Suppressor macrophage treated with lipopolysaccharide for 1 hour (primary cell): ENCODE measurements at regions not wholly inside any gene's neighbourhood (a gene's known extent, or its start where the extent isn't known, plus 50 kb on each side); places are given as distances from the start of the nearest gene placed in this dataset.
"Not testable (repeated sequence)": the region's sequence is repeated elsewhere in the genome, so short reads cannot be mapped to it uniquely, and the experiment has no call there.

ENCODE experiments used
- DNase-seq, 3 donors: peaks; one replicate each; pipeline ENCODE4 v3.0.0-alpha.2; 2020 to 2022

DNA sequence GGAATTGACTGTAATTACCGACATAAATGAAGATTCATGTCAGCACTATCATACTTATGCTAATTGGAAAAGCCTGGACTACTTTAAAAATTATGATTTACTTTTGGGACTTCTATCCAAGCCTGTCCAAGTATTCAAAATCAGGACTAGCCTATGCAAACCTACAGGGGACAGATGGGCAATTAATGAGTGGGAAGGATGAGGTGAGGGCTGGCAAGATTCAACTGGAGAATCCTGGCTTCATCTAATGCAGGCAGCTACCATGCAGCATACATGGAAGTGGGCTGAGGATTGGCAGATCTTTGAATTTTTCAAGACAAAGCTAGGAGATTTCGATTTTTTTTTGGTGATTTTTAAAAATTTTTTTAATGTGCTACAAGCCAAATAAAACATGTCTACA lies 532.6 kb downstream of the CSNK1G3 start:
- DNase-seq: no peak

DNA sequence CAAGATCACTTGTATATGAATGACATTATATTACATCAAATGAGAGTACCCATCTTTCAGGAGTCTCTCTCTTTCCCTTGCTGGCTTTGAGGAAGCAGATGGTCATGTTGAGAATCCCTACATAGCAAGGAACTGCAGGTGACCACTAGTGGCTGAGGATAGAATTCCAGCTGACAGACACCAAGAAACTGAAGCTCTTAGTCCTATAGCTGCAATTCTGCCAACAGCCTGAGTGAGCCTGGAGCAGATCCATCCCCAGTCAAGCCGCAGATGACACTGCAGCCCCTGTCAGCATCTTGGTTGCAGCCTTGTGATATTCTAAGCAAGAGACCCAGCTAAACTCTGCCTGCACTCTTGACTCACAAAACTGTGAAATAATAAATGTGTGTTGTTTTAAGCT lies 531.5 kb downstream of the CSNK1G3 start:
- no peak for DNase-seq

DNA sequence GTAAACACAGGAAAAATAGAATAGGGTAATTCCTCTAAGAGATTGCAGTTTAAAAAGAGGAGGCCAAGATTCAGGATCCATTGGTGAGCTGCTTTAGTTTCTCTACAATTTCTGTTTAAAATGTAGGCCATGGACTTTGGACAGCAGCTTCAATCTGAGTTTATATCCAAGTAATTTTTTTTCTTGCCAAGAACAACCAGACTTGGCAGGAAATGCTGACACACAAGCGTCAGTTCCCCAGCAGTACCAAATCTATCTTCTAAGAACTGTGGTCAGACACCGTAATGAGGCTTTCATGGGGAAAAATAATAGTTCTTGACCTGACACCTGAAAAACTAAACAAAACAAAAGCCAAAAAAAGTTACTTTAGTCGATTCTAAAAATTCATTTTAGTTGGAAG lies 528.8 kb downstream of the CSNK1G3 start:
- no peak for DNase-seq

DNA sequence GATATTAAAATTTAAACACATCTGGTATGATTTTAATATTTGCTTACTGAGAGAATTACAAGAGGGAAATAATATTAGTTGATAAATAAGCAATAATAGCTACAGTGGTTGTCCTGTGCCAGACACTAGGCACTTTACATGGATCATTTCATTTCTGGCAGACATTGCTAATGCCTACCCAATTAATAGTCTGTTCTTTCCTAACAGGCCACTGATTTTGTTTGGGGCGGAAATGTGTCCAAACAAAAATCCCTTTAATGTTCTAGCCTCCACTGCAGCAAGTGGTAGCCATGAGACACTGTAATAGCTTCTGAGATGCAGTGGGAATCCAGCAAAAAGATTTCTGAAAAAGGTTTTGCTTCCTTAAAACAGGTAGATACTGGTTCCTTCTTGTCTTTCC lies 527.4 kb downstream of the CSNK1G3 start:
- no peak for DNase-seq

DNA sequence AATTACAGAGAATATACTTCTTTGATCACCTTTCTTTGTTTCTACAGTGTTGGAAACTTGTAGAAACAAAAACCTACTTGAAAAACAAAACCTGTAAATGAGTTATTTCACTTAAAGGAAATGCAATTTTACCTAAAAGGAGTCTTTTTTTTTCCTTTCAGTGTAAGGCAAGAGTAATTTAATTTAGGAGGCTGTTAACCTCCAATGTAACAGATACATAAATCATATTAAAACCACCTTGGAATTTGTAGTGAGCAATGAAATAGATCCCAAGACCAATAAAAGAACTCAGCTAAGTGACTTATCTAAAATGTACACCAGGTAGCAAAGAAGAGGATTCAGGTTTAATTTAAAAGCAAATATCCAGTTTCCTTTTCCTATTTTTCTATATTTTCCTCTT lies 524.8 kb downstream of the CSNK1G3 start:
- DNase-seq: no peak

DNA sequence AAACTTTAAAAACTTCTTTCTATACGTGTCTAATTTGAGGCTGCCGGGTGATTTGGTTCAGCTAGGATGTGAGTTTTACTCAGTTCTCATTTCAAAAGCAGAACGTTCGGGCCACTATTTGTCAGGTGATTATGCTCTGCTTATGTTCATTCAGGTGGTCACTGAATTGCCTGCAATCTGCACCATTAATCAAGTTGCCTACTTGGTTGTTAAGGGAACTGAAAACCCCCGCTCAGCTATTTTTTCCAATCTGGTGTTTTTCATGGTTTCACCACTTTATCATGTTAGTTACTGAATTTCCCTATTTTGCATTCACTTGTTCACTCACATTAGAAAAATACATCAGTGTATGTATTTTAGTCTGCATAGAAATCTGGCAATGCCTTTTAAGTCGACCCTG lies 523.0 kb downstream of the CSNK1G3 start:
- peak; percentile 10 to 22 (median 21) for DNase-seq

DNA sequence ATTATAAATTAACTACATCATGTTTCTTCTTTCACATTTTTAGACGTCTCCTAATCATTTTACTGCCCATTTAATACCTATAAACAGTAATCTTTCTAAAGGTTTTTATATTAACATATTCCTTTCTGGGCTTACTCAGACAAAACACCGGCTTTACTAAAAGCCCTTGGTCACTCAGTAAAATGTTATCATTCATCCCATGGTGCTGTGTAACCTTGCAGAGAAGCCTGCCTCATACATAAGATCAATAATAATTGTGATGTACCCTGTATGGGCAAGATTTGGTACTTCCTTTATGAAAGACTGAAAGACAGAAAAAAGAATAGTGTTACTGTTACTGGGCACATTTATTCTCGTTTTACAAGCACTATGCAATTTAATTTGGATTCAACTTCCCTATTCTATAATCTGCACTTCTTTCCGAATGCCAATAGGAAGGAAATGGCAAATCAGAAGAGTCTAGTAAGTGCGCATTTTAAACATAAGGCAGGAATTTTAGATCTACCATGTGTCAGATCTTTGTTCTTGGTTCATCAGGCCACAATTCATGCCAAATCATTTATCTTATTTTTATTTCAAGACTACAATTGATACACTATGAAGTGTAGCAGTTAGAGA lies 522.2 kb downstream of the CSNK1G3 start:
- peak in 2 of 3 donors; percentile 9 to 21 for DNase-seq

DNA sequence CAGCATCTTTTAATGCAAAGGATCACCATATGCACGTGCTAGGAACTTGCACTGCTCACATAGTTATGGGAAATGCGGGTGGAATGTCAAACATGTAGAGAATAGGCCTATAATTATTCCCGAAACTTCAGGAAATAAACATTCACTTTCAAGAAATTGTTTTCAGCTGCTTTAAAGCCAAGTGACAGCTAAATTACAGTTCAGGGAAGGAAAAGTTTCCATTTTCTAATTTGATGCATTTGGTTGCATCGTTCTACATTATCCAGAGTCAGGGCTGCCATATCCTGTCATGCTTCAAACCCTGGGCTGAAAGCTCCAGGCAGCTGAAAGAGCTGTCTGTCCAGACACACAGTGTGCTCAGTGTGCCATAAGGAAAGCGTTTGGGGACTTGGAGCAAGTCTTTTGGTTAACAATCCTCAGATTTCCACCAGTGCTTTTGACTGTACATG lies 518.1 kb downstream of the CSNK1G3 start:
- DNase-seq: no peak

DNA sequence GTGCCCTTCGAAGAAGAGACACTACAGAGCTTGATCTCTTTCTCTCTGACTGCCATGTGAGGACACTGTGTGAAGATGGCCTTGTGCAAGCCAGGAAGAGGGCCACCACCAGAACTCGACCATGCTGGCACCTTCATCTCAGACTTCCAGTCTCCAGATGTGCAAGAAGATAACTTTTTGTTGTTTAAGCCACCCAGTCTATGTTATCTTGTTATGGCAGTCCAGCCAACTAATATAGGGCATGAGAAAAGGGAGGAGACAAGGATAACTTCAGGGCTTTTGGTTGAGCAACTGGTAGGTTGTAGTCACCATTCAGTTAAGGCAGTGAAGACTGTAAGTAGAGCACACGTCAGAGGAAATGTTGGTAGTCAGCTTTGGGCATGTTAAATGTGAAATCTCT lies 515.5 kb downstream of the CSNK1G3 start:
- no peak for DNase-seq

DNA sequence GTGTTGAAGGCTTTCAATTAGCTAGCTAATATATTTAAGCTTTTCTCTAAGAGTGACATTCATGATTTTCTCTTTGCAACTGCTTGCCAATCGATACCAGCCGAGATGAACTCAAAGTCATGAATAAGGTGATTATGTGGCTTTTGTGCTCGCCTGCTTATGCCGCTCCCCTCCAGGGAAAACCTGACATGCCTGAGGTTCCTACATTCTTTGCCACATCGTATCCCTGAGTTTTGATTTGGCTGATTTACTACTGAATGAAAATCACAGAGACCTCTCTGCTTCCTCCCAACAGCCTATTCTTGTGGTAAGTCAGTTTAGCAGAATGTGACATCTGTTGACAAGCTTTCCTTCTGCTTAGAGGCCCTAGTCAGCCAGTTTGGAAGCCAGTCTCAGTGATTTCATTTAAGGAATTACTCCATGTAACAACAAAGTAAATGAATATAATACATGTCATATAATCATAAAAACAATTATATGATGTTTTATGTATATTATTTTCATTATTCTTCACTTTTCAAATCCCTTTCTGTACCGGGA lies 513.4 kb downstream of the CSNK1G3 start:
- no peak for DNase-seq

DNA sequence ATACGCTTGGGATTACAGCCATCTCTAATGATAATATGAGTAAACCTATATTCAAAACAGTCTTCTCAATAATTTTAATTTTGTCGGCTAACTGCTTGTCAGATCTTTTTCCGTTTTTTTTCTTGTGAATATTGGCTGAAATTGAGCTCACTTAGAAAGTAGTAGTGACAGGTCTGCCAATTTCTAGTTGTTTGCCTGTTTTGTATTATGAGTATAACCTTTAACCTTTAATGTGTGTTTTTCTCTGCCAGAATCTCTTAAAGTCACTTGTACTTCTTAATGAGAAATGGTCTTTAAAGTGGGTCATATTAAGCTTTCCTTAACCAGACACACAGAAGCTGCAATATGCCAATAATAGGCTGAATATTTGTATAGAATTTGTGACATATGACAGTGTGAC lies 511.0 kb downstream of the CSNK1G3 start:
- no peak for DNase-seq

DNA sequence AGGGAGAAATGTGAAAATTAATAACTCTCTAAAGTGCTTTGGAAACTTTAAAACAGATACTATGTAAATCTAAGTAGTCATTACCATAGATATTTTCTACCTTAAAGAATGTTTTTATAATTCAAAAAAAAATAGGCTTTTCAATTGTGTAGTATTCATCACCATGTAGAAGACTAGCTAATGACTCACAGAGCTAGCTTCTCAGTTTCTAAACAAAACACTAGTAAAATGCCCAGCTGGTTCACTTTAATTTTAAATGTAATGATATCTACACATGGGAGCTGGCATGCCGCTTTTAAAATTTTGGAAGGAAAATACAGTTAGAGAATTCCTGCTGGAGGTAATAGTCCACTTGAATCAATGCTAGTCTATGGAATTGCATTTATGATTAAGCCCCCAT lies 509.8 kb downstream of the CSNK1G3 start:
- DNase-seq: no peak

DNA sequence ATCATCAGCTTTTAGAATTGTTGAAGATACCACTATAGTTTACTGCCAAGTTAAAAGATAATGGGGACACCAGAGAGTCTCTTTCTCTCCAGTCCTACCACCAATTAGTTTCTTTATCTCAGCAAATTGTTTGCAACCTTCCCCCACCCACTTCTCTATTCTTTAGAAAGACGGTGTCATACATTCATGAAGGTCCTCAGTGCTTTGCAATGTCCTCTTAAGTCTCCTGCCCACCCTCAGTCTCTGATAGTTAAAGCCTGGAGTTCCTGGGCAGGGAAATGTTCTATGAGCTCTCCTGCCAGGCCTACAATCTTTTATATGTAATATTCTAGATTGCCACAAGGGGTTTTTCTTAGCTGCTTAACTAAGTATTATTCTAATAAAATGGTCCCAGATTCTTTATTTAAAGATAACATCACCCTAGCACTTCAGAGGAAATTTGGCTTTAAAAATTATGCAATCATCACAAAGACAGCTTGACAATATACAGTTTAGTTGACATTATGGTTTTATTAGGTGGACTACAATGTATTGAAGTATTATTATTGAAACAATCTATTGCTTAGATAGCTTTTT lies 509.2 kb downstream of the CSNK1G3 start:
- DNase-seq: no peak

DNA sequence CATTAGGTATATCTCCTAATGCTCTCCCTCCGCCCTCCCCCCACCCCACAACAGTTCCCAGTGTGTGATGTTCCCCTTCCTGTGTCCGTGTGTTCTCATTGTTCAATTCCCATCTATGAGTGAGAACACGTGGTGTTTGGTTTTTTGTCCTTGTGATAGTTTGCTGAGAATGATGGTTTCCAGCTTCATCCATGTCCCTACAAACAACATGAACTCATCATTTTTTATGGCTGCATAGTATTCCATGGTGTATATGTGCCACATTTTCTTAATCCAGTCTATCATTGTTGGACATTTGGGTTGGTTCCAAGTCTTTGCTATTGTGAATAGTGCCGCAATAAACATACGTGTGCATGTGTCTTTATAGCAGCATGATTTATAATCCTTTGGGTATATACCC lies 505.3 kb downstream of the CSNK1G3 start:
- not testable (repeated sequence) for DNase-seq

DNA sequence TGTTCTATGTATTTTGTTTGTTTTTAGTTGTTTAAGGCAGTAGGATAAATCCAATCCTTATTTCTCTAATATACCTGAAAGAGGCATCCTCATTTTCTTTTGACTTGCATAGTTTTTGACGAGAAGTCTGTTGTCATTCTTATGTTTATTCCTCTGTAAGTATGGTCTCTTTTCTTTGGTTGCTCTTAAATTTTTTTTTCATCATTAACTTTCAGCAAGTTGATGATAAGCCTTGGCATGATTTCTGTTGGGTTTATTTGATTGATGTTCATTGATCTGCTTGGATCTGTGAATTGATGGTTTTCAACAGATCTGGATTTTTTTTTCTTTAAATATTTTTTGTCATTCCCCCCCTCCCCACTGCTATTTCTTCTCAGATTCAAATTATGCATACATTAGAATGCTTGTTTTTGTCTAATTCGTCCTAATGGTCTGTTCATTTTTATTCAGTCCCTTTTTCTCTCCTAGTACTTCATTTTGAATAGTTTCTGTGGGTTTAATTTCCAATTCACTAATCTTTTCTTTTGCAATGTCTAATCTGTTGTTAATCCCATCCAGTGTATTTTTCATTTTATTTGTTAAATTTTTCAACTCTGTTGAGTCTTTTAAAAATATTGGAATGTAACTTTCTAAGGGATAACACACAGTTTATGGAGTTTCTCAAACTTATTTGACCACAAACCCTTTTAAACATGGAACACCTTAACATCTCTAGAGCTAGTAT lies 495.9 kb downstream of the CSNK1G3 start:
- no peak for DNase-seq

DNA sequence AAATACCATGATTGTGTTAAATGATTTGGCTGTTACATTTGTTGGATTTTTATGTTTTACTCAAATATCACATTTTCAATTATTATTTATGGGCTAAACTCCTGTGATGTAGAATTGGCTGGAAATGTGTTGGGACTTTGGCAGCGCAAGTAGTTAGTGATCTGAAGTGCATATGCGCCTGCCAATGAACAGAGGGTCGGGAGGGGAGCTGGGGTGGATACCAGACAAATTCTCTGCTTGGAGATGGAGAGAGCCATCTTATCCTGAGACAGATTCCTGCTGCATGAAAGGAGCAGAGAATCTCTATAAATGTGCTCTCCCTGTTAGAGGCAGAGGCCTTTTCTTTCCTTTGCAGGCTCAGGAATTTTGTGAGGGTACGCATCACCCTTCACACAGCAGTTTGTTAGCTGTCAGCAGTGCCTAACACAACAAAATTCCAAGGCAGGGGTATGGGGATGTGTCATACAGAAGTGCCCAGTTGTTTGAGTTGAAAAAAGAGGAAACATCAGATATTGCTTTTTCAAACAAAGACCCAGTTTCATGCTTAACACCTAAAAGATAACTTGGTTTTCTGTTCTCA lies 489.1 kb downstream of the CSNK1G3 start:
- peak in 1 of 3 donors; percentile 3 for DNase-seq

DNA sequence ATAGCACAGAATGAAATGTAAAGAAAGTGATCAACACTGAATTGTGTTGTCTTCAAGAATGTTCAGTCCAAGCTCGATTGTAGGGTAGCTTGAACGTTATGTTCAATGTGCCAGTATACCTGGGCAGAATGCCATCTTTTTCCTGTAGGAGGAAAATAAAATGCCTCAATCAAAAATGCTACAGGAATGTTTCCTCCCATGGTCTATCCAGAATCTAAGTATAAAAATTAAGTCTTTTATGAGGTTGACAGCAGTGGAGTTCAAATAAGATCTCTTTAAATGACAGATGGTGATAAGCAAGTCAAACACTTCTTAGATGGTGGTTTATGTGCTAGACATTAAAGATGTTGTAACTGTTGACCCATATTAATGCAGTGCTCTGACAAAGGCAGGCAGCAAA lies 488.6 kb downstream of the CSNK1G3 start:
- DNase-seq: no peak

DNA sequence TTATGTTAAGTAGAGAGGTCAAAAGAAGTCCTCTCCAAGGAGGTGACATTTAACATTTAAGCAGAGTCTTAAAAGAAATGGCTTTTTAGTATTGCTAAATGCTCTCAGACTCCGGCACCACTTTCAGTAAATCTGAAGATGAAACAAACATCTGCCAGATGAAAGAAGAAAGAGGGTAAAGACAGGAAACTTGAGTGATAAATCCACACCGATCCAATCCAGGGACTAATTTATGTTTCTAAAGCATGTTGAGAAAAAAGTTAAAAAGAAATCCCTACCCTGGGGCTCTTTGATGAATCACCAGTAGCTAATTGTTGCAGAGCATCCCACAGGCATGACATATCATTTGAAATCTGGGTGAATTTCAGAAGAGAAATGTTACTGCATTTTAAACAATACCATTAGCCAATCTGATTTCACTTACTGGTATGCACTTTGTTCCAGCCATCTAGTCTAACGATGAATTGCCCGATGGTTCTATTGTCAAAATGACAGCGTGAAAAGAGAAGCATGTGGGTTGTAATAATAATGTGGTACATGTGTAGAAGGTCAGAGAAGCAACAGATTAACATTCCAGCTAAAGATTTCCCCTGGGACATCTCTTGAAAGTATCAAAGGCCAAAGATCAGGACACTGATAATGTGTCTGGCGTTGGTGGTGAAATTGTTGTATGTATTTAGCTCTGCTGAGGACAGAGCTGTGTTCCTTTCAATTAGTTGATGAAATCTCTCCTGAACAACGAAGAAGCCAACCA lies 485.7 kb downstream of the CSNK1G3 start:
- DNase-seq: no peak

DNA sequence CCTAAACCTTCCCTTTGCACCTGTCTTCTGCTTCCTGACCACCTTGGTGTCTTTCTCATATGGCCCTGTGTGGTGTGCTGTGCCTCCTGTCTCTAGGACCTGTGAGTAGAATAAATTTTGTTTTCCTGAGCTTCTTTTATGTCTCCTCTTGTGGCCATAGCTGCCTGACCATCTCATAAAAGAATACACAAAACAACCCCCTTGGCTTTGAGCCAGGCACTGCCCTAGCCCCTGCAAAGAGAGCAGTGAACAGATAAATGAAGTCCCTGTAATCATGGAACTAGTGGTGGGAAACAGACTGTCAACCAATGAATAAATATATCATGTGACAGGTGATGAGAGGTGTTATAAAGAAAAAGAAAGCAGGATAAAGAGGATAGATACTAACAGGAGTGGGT lies 485.1 kb downstream of the CSNK1G3 start:
- DNase-seq: no peak

DNA sequence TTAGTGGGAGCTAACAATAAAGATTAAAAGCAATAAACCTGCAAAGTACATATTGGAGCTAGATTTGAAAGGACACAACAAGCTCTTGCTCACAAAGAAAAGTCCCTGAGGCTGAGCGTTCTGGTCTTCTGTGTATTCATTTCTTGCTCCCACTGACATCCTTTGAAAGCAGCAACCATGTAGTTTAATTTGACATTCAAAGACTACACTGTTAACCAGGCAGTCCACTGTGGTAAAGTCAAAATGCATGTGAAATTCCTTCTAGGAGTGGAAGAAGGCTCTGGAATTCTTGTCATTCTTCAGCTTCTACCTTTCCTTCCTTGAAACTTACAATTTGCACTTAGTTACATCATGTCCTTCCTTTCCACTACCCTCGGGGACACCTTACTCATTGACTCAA lies 480.7 kb downstream of the CSNK1G3 start:
- no peak for DNase-seq

DNA sequence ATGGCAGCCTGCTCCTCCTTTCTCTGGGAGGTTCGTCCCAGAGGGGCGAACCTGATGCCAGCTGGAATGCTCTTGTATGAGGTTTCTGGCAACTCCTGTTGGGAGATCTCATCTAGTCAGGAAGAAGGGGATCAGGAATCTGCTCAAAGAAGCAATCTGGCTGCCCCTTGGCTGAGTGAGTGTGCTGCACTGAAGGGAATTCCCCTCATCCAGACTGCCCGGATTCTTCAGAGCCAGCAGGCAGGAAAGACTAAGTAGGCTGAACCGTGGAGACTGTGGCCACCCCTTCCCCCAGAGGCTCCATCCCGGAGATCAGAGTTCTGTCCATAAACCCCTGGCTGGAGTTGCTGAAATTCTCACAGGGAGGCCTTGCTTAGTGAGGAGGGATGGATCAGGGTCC lies 476.0 kb downstream of the CSNK1G3 start:
- no peak for DNase-seq

DNA sequence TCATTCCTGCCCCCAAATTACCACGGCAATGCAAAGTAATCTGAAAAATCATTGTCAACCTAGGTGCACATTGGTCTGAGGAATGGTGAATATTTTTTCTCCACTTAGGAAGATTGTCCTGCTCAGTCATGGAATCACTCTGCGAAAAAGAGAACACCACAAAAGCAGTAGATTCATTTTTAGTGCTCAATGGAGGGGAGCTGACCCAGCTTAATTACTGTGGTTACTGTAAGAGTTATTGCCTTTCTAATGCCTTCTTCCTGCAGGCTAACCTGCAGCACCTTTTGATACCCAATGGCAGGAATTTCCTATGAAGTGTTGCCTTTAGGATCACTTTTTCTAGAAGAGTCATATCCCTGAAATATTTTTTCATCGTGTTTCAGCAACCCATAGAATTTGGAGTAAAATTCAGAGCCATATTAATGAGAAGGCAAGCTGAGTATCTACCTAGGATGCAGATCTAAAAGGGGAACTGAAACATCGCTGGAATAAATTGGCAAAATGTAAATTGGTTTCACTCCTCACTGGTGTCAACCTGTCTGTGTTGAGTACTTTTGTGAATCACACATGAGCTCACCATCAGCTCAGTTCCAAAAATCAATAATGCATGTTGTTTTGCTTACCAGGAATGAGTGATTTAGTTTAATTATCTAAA lies 464.5 kb downstream of the CSNK1G3 start:
- no peak for DNase-seq

DNA sequence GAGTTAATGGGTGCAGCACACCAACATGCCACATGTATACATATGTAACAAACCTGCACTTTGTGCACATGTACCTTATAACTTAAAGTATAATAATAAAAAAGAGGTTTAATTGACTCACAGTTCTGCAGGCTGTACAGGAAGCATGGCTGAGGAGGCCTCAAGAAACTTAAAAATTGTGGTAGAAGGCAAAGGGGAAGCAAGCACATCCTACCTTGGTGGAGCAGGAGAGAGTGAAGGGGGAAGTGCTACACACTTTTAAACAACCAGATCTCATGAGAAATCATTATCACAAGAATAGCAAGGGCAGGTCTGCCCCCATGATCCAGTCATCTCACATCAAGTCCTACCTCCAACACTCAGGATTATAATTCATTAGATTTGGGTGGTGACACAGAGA lies 463.5 kb downstream of the CSNK1G3 start:
- DNase-seq: not testable (repeated sequence)
